WERI-Rb-1 (cell line): ENCODE measurements at regions not wholly inside any gene's neighbourhood (a gene's known extent, or its start where the extent isn't known, plus 50 kb on each side); places are given as distances from the start of the nearest gene placed in this dataset.

ENCODE experiments used
- DNase-seq: peaks from one replicate; pipeline ENCODE4 v3.0.0-alpha.2; 2020
- H3K27ac ChIP-seq: fragments of 250-450 bp; sonication (Bioruptor Pico); 2 replicates; pipeline ENCODE4 v1.5.1; 2020; ENCODE audit warnings: mild to moderate bottlenecking, moderate library complexity
- H3K27me3 ChIP-seq: fragments of 250-450 bp; sonication (Bioruptor Pico); 2 replicates; pipeline ENCODE4 v1.5.1; 2021; ENCODE audit warnings: mild to moderate bottlenecking, low read depth, moderate library complexity; ENCODE audit not compliant: insufficient read depth, severe bottlenecking
- H3K36me3 ChIP-seq: fragments of 250-450 bp; sonication (Bioruptor Pico); 2 replicates; pipeline ENCODE4 v1.5.1; 2020; ENCODE audit warnings: mild to moderate bottlenecking, moderate library complexity
- H3K4me3 ChIP-seq: 2 replicates; pipeline ENCODE4 v1.5.1; 2011; ENCODE audit warnings: low read depth, mild to moderate bottlenecking, control low read depth, low read length
- H3K9me3 ChIP-seq: fragments of 250-450 bp; sonication (Bioruptor Pico); 2 replicates; pipeline ENCODE4 v1.5.1; 2021; ENCODE audit warnings: mild to moderate bottlenecking, moderate library complexity; ENCODE audit not compliant: severe bottlenecking
- CTCF ChIP-seq: IDR thresholded peaks from 2 replicates; pipeline ENCODE4 v1.5.1; 2011; ENCODE audit warnings: low read depth, mild to moderate bottlenecking, control low read depth, inconsistent platforms, low read length

- DNase-seq, result no peak
- Histone ChIP-seq H3K36me3 (no peaks in the 10 kb centered on the region), H3K4me3 (no peak overlapping the region), H3K9me3 (no peaks in the 10 kb centered on the region), H3K27me3 (no peaks in the 10 kb centered on the region), H3K27ac (no peak overlapping the region)
- TF ChIP-seq CTCF, result no peak
These were observed 70.2 kb upstream of the S1PR1 start for GRCh38 chr1:101166583-101167120.

- no peak overlapping the region for H3K27ac ChIP-seq
- no peak for DNase-seq
- no peaks in the 10 kb centered on the region for H3K27me3 ChIP-seq
- no peak overlapping the region for H3K4me3 ChIP-seq
- H3K36me3 ChIP-seq, result no peaks in the 10 kb centered on the region
- no peak for TF ChIP-seq CTCF
- H3K9me3 ChIP-seq, result no peaks in the 10 kb centered on the region
These were observed 70.9 kb upstream of the S1PR1 start for GRCh38 chr1:101165954-101166353.

- DNase-seq, result no peak
- H3K36me3 ChIP-seq, result no peaks in the 10 kb centered on the region
- no peaks in the 10 kb centered on the region for H3K9me3 ChIP-seq
- no peaks in the 10 kb centered on the region for H3K27me3 ChIP-seq
- no peak overlapping the region for H3K4me3 ChIP-seq
- no peak for TF ChIP-seq CTCF
- no peak overlapping the region for H3K27ac ChIP-seq
These were observed 71.3 kb upstream of the S1PR1 start for GRCh38 chr1:101165532-101165931.

- TF ChIP-seq CTCF, result no peak
- Histone ChIP-seq H3K9me3 (no peaks in the 10 kb centered on the region), H3K27me3 (no peaks in the 10 kb centered on the region), H3K36me3 (no peaks in the 10 kb centered on the region), H3K27ac (no peak overlapping the region), H3K4me3 (no peak overlapping the region)
- no peak for DNase-seq
These were observed 72.0 kb upstream of the S1PR1 start for GRCh38 chr1:101164776-101165175.

GRCh38 chr1:101162736-101163735 lies 73.8 kb upstream of the S1PR1 start:
- Histone ChIP-seq H3K9me3 (no peaks in the 10 kb centered on the region), H3K27me3 (no peaks in the 10 kb centered on the region), H3K27ac (no peak overlapping the region), H3K36me3 (no peaks in the 10 kb centered on the region), H3K4me3 (no peak overlapping the region)
- no peak for DNase-seq
- no peak for TF ChIP-seq CTCF
